ACC112 (cell line): ENCODE measurements at regions not wholly inside any gene's neighbourhood (a gene's known extent, or its start where the extent isn't known, plus 50 kb on each side); places are given as distances from the start of the nearest gene placed in this dataset.

Experiments used
- H2AFZ ChIP-seq: fragments of 200-600 bp; sonication (generic); one replicate; pipeline ENCODE4 v1.6.0; 2017; ENCODE audit warnings: antibody characterized with exemption, low read length; ENCODE audit not compliant: unreplicated experiment
- H3K27ac ChIP-seq: fragments of 200-600 bp; sonication (generic); 2 replicates; pipeline ENCODE4 v1.5.1; 2014; ENCODE audit warnings: low read depth, mild to moderate bottlenecking, antibody characterized with exemption, low read length, moderate library complexity
- H3K27me3 ChIP-seq: fragments of 200-600 bp; sonication (generic); 2 replicates; pipeline ENCODE4 v1.6.1; 2014; ENCODE audit warnings: mild to moderate bottlenecking, antibody characterized with exemption, low read length, moderate library complexity, mixed read lengths; ENCODE audit not compliant: insufficient read depth
- H3K36me3 ChIP-seq: fragments of 200-600 bp; sonication (generic); 2 replicates; pipeline ENCODE4 v1.6.1; 2016; ENCODE audit warnings: mild to moderate bottlenecking, antibody characterized with exemption, low read length, moderate library complexity, mixed read lengths; ENCODE audit not compliant: insufficient read depth
- H3K4me1 ChIP-seq: fragments of 200-600 bp; sonication (generic); one replicate; pipeline ENCODE4 v1.6.1; 2016; ENCODE audit warnings: low read length, mixed read lengths; ENCODE audit not compliant: insufficient read depth, unreplicated experiment, control insufficient read depth
- H3K4me3 ChIP-seq: fragments of 200-600 bp; sonication (generic); 2 replicates; pipeline ENCODE4 v1.5.1; 2014; ENCODE audit warnings: mild to moderate bottlenecking, low read depth, low read length
- H3K79me2 ChIP-seq: fragments of 200-600 bp; sonication (generic); one replicate; pipeline ENCODE4 v1.6.0; 2016; ENCODE audit warnings: low read length; ENCODE audit not compliant: control insufficient read depth, unreplicated experiment, insufficient read depth

- Histone ChIP-seq H2AFZ (no peak overlapping the region), H3K27ac (no peak overlapping the region), H3K4me3 (no peak overlapping the region), H3K79me2 (no peaks in the 10 kb centered on the region), H3K4me1 (peaks cover 15% of the 10 kb centered on the region), H3K36me3 (no peaks in the 10 kb centered on the region), H3K27me3 (no peaks in the 10 kb centered on the region)
Measured at GRCh38 chr10:60497364-60497763, 107.7 kb upstream of the ANK3 start.

GRCh38 chr10:60496181-60496580 lies 106.5 kb upstream of the ANK3 start:
- Histone ChIP-seq H3K27me3 (no peaks in the 10 kb centered on the region), H3K79me2 (no peaks in the 10 kb centered on the region), H3K4me1 (peaks cover 15% of the 10 kb centered on the region), H3K4me3 (no peak overlapping the region), H2AFZ (no peak overlapping the region), H3K27ac (no peak overlapping the region), H3K36me3 (no peaks in the 10 kb centered on the region)

GRCh38 chr10:60495338-60496055 lies 105.8 kb upstream of the ANK3 start:
- no peaks in the 10 kb centered on the region for H3K79me2 ChIP-seq

GRCh38 chr10:60494774-60495173 lies 105.1 kb upstream of the ANK3 start:
- no peak overlapping the region for H3K4me3 ChIP-seq
- no peaks in the 10 kb centered on the region for H3K36me3 ChIP-seq
- peaks cover 15% of the 10 kb centered on the region for H3K4me1 ChIP-seq
- no peak overlapping the region for H3K27ac ChIP-seq
- no peaks in the 10 kb centered on the region for H3K79me2 ChIP-seq
- no peak overlapping the region for H2AFZ ChIP-seq
- H3K27me3 ChIP-seq: no peaks in the 10 kb centered on the region

More at GRCh38 chr10:60495338-60496055, 105.8 kb upstream of the ANK3 start:
- Histone ChIP-seq H3K36me3 (no peaks in the 10 kb centered on the region), H3K27ac (no peak overlapping the region), H3K4me3 (no peak overlapping the region), H2AFZ (no peak overlapping the region), H3K27me3 (no peaks in the 10 kb centered on the region), H3K4me1 (peaks cover 15% of the 10 kb centered on the region)

GRCh38 chr10:60491162-60491561 lies 101.5 kb upstream of the ANK3 start:
- H2AFZ ChIP-seq: no peak overlapping the region
- no peaks in the 10 kb centered on the region for H3K36me3 ChIP-seq
- H3K4me3 ChIP-seq: no peak overlapping the region
- H3K27ac ChIP-seq: no peak overlapping the region
- H3K27me3 ChIP-seq: no peaks in the 10 kb centered on the region
- H3K4me1 ChIP-seq: peaks cover 13% of the 10 kb centered on the region
- no peaks in the 10 kb centered on the region for H3K79me2 ChIP-seq

GRCh38 chr10:60490013-60490412 lies 100.3 kb upstream of the ANK3 start:
- H3K79me2 ChIP-seq: no peaks in the 10 kb centered on the region
- H3K27ac ChIP-seq: no peak overlapping the region
- H3K27me3 ChIP-seq: no peaks in the 10 kb centered on the region
- H3K4me1 ChIP-seq: peaks cover 1% of the 10 kb centered on the region
- no peaks in the 10 kb centered on the region for H3K36me3 ChIP-seq
- no peak overlapping the region for H3K4me3 ChIP-seq
- H2AFZ ChIP-seq: no peak overlapping the region

GRCh38 chr10:60488111-60488669 lies 98.5 kb upstream of the ANK3 start:
- no peak overlapping the region for H2AFZ ChIP-seq
- H3K4me3 ChIP-seq: no peak overlapping the region
- no peak overlapping the region for H3K27ac ChIP-seq
- H3K79me2 ChIP-seq: no peaks in the 10 kb centered on the region
- no peaks in the 10 kb centered on the region for H3K4me1 ChIP-seq
- no peaks in the 10 kb centered on the region for H3K36me3 ChIP-seq
- H3K27me3 ChIP-seq: no peaks in the 10 kb centered on the region

GRCh38 chr10:60487543-60487942 lies 97.9 kb upstream of the ANK3 start:
- no peaks in the 10 kb centered on the region for H3K79me2 ChIP-seq
- no peaks in the 10 kb centered on the region for H3K36me3 ChIP-seq
- no peak overlapping the region for H2AFZ ChIP-seq
- no peak overlapping the region for H3K4me3 ChIP-seq
- no peaks in the 10 kb centered on the region for H3K27me3 ChIP-seq
- H3K4me1 ChIP-seq: no peaks in the 10 kb centered on the region
- H3K27ac ChIP-seq: no peak overlapping the region

- peaks cover 11% of the 10 kb centered on the region for H3K4me1 ChIP-seq
- H3K79me2 ChIP-seq: no peaks in the 10 kb centered on the region
- no peaks in the 10 kb centered on the region for H3K27me3 ChIP-seq
- H3K4me3 ChIP-seq: no peak overlapping the region
- H3K36me3 ChIP-seq: no peaks in the 10 kb centered on the region
- no peak overlapping the region for H2AFZ ChIP-seq
- H3K27ac ChIP-seq: no peak overlapping the region
Measured at GRCh38 chr10:60485025-60485424, 95.3 kb upstream of the ANK3 start.

GRCh38 chr10:60480865-60481563 lies 91.3 kb upstream of the ANK3 start:
- Histone ChIP-seq H2AFZ (peak overlapping the region; percentile 99), H3K4me3 (peak overlapping the region; percentile 21; the same call in 1 of the 2 replicates), H3K79me2 (no peaks in the 10 kb centered on the region), H3K27me3 (no peaks in the 10 kb centered on the region), H3K36me3 (no peaks in the 10 kb centered on the region), H3K27ac (peak overlapping the region; percentile 73), H3K4me1 (peaks cover 33% of the 10 kb centered on the region)
